Limb (tissue), 2 donors: ENCODE measurements at regions not wholly inside any gene's neighbourhood (a gene's known extent, or its start where the extent isn't known, plus 50 kb on each side); places are given as distances from the start of the nearest gene placed in this dataset.

Experiments
- DNase-seq, 2 donors: peaks; one replicate each; pipeline ENCODE4 v3.0.0-alpha.2; 2016; ENCODE audit errors: extremely low spot score in 2 of 2

GRCh38 chr13:84973661-84974060 is 825.6 kb downstream of the SLITRK6 start:
- no peak for DNase-seq

GRCh38 chr13:84972907-84973306 is 826.3 kb downstream of the SLITRK6 start:
- no peak for DNase-seq

- DNase-seq: no peak
These were observed 836.4 kb downstream of the SLITRK6 start for GRCh38 chr13:84962849-84963248.

- no peak for DNase-seq
These were observed 837.0 kb downstream of the SLITRK6 start for GRCh38 chr13:84962141-84962750.

GRCh38 chr13:84961023-84961422 is 838.2 kb downstream of the SLITRK6 start:
- no peak for DNase-seq

- no peak for DNase-seq
These were observed 839.4 kb downstream of the SLITRK6 start for GRCh38 chr13:84959818-84960217.

- DNase-seq: no peak
These were observed 844.6 kb downstream of the SLITRK6 start for GRCh38 chr13:84954636-84955035.

- no peak for DNase-seq
These were observed 848.1 kb downstream of the SLITRK6 start for GRCh38 chr13:84951128-84951527.

GRCh38 chr13:84946192-84946591 is 853.0 kb downstream of the SLITRK6 start:
- no peak for DNase-seq

- DNase-seq: no peak
These were observed 858.4 kb downstream of the SLITRK6 start for GRCh38 chr13:84940798-84941197.

- DNase-seq: no peak
These were observed 859.1 kb downstream of the SLITRK6 start for GRCh38 chr13:84940167-84940566.

- DNase-seq: no peak
These were observed 864.3 kb downstream of the SLITRK6 start for GRCh38 chr13:84934911-84935310.

GRCh38 chr13:84933797-84934196 is 865.4 kb downstream of the SLITRK6 start:
- no peak for DNase-seq

GRCh38 chr13:84931264-84931663 is 868.0 kb downstream of the SLITRK6 start:
- peak in 1 of 2 donors; percentile 27 for DNase-seq

- no peak for DNase-seq
These were observed 871.6 kb downstream of the SLITRK6 start for GRCh38 chr13:84927442-84928169.

- no peak for DNase-seq
These were observed 873.8 kb downstream of the SLITRK6 start for GRCh38 chr13:84925443-84925842.

- no peak for DNase-seq
These were observed 875.4 kb downstream of the SLITRK6 start for GRCh38 chr13:84923831-84924230.

- peak in 1 of 2 donors; percentile 43 for DNase-seq
These were observed 881.9 kb downstream of the SLITRK6 start for GRCh38 chr13:84917252-84917878.

- DNase-seq: no peak
These were observed 886.5 kb downstream of the SLITRK6 start for GRCh38 chr13:84912720-84913119.

- no peak for DNase-seq
These were observed 888.8 kb downstream of the SLITRK6 start for GRCh38 chr13:84910423-84910822.

GRCh38 chr13:84903391-84903790 is 895.8 kb downstream of the SLITRK6 start:
- DNase-seq: no peak

- DNase-seq: no peak
These were observed 897.0 kb downstream of the SLITRK6 start for GRCh38 chr13:84902243-84902642.

GRCh38 chr13:84896128-84896527 is 903.1 kb downstream of the SLITRK6 start:
- DNase-seq: peak; percentile 68 to 73
